ENCODE measurements at regions not wholly inside any gene's neighbourhood (a gene's known extent, or its start where the extent isn't known, plus 50 kb on each side); places are given as distances from the start of the nearest gene placed in this dataset.
A peak's percentile ranks its signal among the peaks of the same experiment; 100 is the strongest.

GRCh38 chr2:207320381-207321159, 154.8 kb upstream of the KLF7 start:
- no peaks in the 10 kb centered on the region for H3K27me3 ChIP-seq (ENCODE audit: control insufficient read depth, insufficient read depth, low read length)
- no peak overlapping the region for H3K4me3 ChIP-seq (ENCODE audit: low read depth, low read length)
- H3K36me3 ChIP-seq (ENCODE audit: control insufficient read depth, insufficient read depth, low read length): no peaks in the 10 kb centered on the region
- no peak for DNase-seq (ENCODE audit: low read depth)
- TF ChIP-seq CTCF (IDR thresholded peaks at IDR 0.05; ENCODE audit: insufficient read depth, low read length, poor library complexity, severe bottlenecking): no peak

GRCh38 chr2:207321514-207321913, 155.8 kb upstream of the KLF7 start:
- TF ChIP-seq CTCF (IDR thresholded peaks at IDR 0.05; ENCODE audit: insufficient read depth, low read length, poor library complexity, severe bottlenecking): no peak
- no peaks in the 10 kb centered on the region for H3K36me3 ChIP-seq (ENCODE audit: control insufficient read depth, insufficient read depth, low read length)
- no peak for DNase-seq (ENCODE audit: low read depth)

GRCh38 chr2:207324001-207324400, 158.3 kb upstream of the KLF7 start:
- TF ChIP-seq CTCF (IDR thresholded peaks at IDR 0.05; ENCODE audit: insufficient read depth, low read length, poor library complexity, severe bottlenecking): no peak
- Histone ChIP-seq H3K27me3 (ENCODE audit: control insufficient read depth, insufficient read depth, low read length) (no peaks in the 10 kb centered on the region), H3K36me3 (ENCODE audit: control insufficient read depth, insufficient read depth, low read length) (no peaks in the 10 kb centered on the region), H3K4me3 (ENCODE audit: low read depth, low read length) (no peak overlapping the region)
- DNase-seq (ENCODE audit: low read depth): no peak

More at GRCh38 chr2:207321514-207321913, 155.8 kb upstream of the KLF7 start:
- Histone ChIP-seq H3K27me3 (ENCODE audit: control insufficient read depth, insufficient read depth, low read length) (no peaks in the 10 kb centered on the region), H3K4me3 (ENCODE audit: low read depth, low read length) (no peak overlapping the region)

- H3K4me3 ChIP-seq (ENCODE audit: low read depth, low read length): no peak overlapping the region
- TF ChIP-seq CTCF (IDR thresholded peaks at IDR 0.05; ENCODE audit: insufficient read depth, low read length, poor library complexity, severe bottlenecking): no peak
- H3K36me3 ChIP-seq (ENCODE audit: control insufficient read depth, insufficient read depth, low read length): no peaks in the 10 kb centered on the region
- no peak for DNase-seq (ENCODE audit: low read depth)
- no peaks in the 10 kb centered on the region for H3K27me3 ChIP-seq (ENCODE audit: control insufficient read depth, insufficient read depth, low read length)
Observed at GRCh38 chr2:207327513-207327912, 161.8 kb upstream of the KLF7 start.

GRCh38 chr2:207328944-207329386, 163.2 kb upstream of the KLF7 start:
- no peaks in the 10 kb centered on the region for H3K27me3 ChIP-seq (ENCODE audit: control insufficient read depth, insufficient read depth, low read length)
- no peak for DNase-seq (ENCODE audit: low read depth)
- H3K4me3 ChIP-seq (ENCODE audit: low read depth, low read length): no peak overlapping the region
- no peaks in the 10 kb centered on the region for H3K36me3 ChIP-seq (ENCODE audit: control insufficient read depth, insufficient read depth, low read length)
- TF ChIP-seq CTCF (IDR thresholded peaks at IDR 0.05; ENCODE audit: insufficient read depth, low read length, poor library complexity, severe bottlenecking): no peak

- DNase-seq (ENCODE audit: low read depth): peak; percentile 97
- no peaks in the 10 kb centered on the region for H3K27me3 ChIP-seq (ENCODE audit: control insufficient read depth, insufficient read depth, low read length)
- H3K36me3 ChIP-seq (ENCODE audit: control insufficient read depth, insufficient read depth, low read length): no peaks in the 10 kb centered on the region
- no peak for TF ChIP-seq CTCF (IDR thresholded peaks at IDR 0.05; ENCODE audit: insufficient read depth, low read length, poor library complexity, severe bottlenecking)
- H3K4me3 ChIP-seq (ENCODE audit: low read depth, low read length): no peak overlapping the region
Observed at GRCh38 chr2:207330912-207331311, 165.2 kb upstream of the KLF7 start.

All from kidney epithelial cell (primary cell).